ENCODE measurements at regions not wholly inside any gene's neighbourhood (a gene's known extent, or its start where the extent isn't known, plus 50 kb on each side); places are given as distances from the start of the nearest gene placed in this dataset.
"Not testable (repeated sequence)": the region's sequence is repeated elsewhere in the genome, so short reads cannot be mapped to it uniquely, and the experiment has no call there.

DNA sequence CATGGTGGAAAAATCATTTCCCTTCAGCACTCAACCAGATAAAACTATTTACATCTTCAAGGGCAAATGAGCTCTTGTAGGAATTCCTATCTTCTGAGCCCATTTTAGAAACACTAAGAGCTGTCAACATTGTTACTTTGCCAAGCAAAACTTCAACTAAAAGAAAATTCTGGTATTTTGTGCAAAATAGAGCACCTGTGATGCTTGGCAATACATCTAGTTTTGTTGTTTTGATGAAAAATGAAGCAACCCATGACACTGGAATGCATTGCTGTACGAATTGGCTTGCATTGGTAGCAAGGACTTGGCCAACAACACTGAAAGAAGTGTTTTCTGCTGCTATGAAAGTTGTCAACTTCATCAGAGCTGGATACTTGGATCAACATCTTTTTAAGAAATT is 194.4 kb downstream of the COX18 start:
- DNase-seq = no peak

DNA sequence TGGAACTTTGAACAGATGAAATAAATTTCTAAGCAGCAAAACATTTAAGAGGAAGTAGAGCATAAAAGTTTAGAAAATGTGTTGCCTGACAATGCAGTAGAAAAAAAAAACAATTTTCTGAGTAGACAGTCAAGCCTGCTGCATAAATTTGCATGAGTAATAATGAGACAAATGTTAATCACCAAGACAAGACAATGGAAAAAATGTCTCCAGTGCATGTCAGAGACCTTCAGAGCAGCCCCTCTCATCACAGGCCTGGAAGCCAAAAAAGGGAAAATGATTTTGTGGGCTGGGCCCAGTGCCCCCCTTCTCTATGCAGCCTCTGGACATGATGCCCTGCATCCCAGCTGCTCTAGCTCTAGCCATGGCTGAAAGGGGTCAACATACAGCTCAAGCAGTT is 204.6 kb downstream of the COX18 start:
- DNase-seq = no peak

- DNase-seq = not testable (repeated sequence)
Observed at GRCh38 chr4:72864277-72864676, 205.2 kb downstream of the COX18 start.

GRCh38 chr4:72860766-72861165 is 208.8 kb downstream of the COX18 start:
- DNase-seq = no peak

DNA sequence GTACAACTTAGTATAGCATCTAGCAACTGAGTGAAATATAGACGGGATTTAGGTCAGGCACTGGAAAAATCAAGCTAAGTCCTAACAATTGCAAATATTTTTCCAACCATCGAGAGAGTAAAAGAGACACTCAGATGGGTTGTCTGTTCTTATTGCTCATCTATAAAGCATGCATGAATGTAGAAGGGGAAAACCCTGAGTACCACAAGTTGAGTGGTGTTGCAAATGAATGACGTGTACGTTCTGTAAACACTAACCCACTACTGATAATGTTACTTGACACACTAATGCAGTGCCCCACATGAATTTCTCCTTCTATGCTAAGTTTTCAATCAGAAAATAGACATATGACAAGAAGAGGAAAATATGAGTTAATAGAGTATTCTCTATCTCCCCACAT is 211.2 kb downstream of the COX18 start:
- no peak for DNase-seq

DNA sequence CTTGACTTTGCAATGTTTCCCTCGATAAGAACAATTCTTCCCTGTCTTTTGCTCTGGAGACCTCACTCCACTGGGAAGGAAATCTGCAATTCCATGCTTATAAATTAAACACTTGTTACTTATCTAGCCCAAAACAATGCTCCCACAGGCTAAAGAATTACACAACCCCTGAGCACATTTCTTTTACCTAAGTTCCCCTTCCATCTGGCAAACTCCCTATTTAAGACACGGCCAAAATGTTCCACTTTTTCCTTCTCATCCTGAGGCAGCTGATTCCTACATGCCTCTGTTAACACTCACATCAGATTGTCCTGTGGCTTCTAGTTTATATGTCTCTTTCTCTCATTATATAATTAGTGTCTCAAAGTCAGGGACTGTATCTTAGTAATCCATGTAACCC is 211.7 kb downstream of the COX18 start:
- no peak for DNase-seq

DNA sequence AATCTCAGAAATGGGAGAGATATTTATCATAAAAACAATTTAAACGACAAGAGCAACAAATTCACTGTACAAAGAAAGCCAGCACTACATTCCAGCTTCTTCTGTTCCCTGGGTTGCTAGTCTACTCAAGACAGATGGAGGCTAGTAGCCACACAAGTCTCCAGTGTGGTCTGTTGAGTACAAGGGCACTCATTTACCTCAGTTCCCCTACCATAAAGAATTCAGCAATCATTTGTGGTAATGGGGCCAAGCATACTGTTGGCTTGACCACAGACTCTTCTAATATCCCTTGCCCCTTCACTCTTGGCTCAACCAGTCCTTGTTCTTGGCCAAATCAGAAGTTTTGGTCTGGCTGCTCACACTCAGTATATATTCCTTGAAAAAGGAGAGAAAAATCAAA is 212.3 kb downstream of the COX18 start:
- DNase-seq = no peak

GRCh38 chr4:72846280-72847111 is 223.0 kb downstream of the COX18 start:
- peak; percentile 79 to 81 for DNase-seq

DNA sequence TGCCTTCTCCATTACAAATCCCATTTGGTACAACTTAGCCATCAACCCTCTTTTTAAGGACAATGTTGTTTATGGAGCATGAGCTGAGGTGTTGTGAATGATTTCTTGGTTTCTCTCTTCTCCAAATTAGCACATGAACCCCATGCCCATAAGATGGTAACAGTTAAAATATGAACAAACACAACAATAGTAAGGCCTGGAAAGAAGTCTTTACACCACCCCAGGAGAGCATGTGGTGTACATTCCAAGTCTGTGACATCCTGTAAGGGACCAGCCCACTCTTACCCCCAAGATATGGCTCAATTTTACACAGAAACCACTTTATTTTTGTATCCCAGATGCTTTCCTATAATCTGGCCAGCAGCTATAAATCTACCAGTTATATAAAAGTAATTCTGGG is 226.1 kb downstream of the COX18 start:
- DNase-seq = no peak

DNA sequence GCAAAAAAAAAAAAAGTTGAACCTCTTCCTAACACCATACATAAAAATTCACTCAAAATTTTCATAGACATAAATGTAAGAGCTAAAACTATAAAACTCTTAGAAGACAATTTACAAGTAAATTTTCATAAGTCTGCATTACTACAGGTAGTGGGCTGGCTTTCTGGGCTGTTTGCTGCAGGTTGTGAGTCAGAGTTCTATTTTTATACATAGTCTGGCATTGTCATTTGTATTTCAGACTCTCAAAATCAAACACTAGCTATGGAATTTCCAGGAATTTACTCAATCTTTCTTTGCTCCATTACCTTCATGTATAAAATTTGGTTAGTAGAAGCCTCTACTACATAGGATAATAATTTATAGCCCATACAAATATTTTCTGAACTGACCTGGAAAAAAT is 227.2 kb downstream of the COX18 start:
- DNase-seq = no peak

DNA sequence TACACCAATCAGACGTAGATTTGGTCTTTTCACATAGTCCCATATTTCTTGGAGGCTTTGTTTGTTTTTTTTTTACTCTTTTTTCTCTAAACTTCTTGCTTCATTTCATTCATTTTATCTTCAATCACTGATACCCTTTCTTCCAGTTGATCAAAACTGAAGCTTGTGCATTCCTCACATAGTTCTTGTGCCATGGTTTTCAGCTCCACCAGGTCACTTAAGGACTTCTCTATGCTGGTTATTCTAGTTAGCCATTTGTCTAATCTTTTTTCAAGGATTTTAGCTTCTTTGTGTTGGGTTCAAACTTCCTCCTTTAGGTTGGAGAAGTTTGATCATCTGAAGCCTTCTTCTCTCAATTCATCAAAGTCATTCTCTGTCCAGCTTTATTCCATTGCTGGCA is 229.3 kb downstream of the COX18 start:
- DNase-seq = not testable (repeated sequence)

DNA sequence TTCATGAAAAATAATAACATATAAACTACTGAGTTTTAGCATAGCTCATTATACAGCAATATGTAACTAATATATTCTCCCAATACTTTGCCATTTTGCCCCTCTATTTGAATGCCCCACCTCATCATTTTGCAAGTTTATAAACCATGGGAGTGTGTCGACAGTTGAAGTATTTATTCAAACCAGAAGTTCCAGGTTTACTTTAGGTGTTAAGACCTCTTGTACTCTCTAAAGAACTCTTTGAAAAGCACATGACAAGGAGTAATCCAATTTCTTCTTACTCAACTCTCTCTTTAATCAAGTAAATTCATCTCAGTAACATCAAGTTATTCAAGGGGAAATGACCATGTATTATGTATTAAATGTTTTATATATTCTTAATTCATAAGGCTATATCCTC is 240.7 kb downstream of the COX18 start:
- no peak for DNase-seq

GRCh38 chr4:72827968-72828367 is 241.5 kb downstream of the COX18 start:
- no peak for DNase-seq

- no peak for DNase-seq
Observed at GRCh38 chr4:72820107-72820506, 249.4 kb downstream of the COX18 start.

DNA sequence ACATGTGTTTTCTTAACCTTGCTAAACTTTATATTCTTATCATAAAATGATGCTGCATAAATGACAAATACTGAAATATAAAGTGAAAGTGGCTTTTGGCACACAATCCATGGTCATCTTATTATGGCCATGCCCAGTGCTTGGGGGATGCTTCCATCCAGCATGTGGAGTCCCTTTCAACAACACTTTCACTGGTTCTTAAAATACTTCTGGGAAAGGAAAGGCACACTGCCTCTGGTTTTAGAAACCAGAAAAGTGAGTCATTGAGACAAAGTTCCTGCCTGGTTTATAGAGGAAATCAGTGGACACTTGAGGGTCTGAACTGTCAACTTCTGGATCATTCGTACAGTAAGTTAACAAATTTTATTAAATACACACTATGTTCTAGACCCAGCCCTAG is 248.0 kb upstream of the ADAMTS3 start:
- DNase-seq = peak; percentile 43 to 47

GRCh38 chr4:72814241-72814640 is 245.2 kb upstream of the ADAMTS3 start:
- no peak for DNase-seq

DNA sequence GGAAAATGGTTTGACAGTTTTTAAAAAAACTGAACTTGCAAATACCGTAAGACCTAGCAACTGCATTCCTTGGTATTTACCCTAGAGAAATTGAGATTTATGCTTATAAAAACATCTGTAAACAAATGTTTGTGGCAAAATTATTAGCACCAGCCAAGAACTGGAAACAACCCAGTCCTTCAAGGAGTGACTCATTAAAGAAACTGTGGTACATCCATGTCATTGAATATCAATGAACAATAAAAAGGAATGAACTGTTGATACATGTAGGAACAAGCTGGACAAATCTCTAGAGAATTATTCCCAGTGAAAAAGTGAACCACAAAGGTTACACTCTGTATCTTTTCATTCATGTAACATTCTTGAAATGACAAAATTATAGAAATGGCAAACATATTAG is 240.2 kb upstream of the ADAMTS3 start:
- no peak for DNase-seq

DNA sequence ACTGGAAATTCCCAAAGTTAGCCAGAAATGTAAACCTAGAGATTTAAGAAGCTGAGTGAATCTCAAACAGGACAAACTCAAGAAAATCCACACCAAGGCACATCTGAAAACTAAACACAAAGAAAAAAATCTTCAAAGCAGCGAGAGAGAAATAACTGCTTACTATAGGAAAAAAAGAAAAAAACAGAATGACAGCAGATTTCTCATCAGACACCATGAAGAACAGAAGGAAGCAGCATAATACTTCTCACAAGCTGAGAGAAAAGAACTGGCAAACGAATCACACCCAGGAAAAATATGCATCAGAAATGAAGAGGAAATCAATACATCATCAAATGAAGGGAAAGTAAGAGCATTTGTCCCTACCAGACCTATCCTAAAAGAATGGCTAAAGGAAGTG is 236.3 kb upstream of the ADAMTS3 start:
- DNase-seq = no peak

GRCh38 chr4:72797486-72797885 is 228.5 kb upstream of the ADAMTS3 start:
- DNase-seq = no peak

GRCh38 chr4:72791054-72791453 is 222.0 kb upstream of the ADAMTS3 start:
- DNase-seq = no peak

GRCh38 chr4:72786401-72786990 is 217.5 kb upstream of the ADAMTS3 start:
- DNase-seq = no peak

DNA sequence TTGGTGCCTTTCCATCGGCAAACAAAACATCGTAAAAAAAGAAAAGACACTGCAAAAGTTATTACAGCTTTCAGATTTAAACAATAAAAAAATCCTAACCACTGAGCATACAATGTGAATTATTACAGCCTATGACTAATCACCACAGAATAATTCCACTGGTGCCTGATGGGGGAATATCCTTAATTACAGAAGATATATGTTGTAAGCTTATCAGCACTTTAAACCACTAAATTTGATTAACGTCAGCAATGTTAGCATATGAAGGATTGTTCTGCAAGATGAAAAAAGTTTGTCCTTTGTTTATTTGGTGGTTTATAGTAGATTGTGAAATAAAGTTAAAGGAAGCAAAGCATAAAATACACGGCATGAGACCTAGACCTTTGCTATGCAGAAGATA is 210.2 kb upstream of the ADAMTS3 start:
- no peak for DNase-seq

DNA sequence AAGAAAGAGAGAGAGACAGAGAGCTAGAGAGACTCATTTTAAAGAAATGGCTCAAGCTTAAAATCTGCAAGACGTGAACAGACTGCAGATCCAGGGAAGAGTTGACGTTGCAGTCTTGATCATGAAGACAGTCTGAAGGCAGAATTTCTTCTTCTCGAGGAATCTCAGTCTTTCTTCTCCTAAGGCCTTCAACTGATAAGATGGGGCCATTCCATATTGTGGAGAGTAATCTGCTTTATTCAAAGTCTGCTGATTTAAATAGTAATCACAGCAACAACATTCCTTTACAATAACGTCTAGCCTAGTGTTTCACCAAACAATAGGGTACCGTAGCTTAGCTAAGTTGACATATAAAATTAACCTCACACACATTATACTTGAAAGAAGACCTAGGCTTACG is 208.4 kb upstream of the ADAMTS3 start:
- DNase-seq = no peak

DNA sequence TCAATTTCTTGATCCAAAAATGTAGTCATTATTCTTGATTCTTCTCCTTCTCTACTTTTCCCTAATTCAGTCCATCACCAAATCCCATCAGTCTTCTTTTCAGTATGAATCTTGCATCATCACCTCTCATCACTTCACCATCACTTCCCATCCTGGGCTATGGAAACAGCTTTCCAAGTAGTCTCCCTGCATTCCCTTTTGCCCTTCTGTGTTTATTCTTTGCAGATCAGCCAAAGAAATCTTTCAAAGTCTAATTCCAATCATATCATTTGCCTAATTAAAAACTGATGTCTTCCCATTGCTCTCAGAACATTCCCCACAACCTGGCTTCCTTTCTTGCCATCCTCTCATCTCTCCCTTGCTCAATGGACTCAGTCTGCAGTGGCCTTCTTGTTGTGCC is 201.7 kb upstream of the ADAMTS3 start:
- no peak for DNase-seq

- no peak for DNase-seq
Observed at GRCh38 chr4:72768364-72768763, 199.3 kb upstream of the ADAMTS3 start.

Measured in Kasumi-1 (cell line).